ENCODE measurements at regions not wholly inside any gene's neighbourhood (a gene's known extent, or its start where the extent isn't known, plus 50 kb on each side); places are given as distances from the start of the nearest gene placed in this dataset.

GRCh38 chr7:46764100-46764936 lies 817.6 kb downstream of the TNS3 start:
- CTCF ChIA-PET = interaction anchor here (0.5 to 1.2 kb wide), 2 partner anchors 14 to 62 kb away, joined by 3 read pairs; no protein-coding TSS in a partner anchor
- Histone ChIP-seq H3K9me3 (replicated peaks; ENCODE audit: control insufficient read depth, insufficient read depth, low read length) (peaks cover 1% of the 10 kb centered on the region; the same call in 1 of the 3 replicates), H3K9ac (ENCODE audit: control insufficient read depth, insufficient read depth, low read length) (no peak overlapping the region), H3K79me2 (ENCODE audit: control insufficient read depth, insufficient read depth, low read length) (no peaks in the 10 kb centered on the region), H3K4me2 (ENCODE audit: control insufficient read depth, insufficient read depth) (no peak overlapping the region), H3K27ac (ENCODE audit: control insufficient read depth, insufficient read depth) (no peak overlapping the region), H3K4me3 (no peak overlapping the region), H3K36me3 (ENCODE audit: control insufficient read depth in 2 of 2, insufficient read depth in 2 of 2, low read length in 1 of 2) (no peaks in the 10 kb centered on the region), H3K4me1 (ENCODE audit: control insufficient read depth, insufficient read depth, low read length) (no peaks in the 10 kb centered on the region), H3K27me3 (replicated peaks in 1 of 2; ENCODE audit: control insufficient read depth in 2 of 2, insufficient read depth in 2 of 2, low read length in 1 of 2) (no peaks in the 10 kb centered on the region), H4K20me1 (ENCODE audit: control insufficient read depth, insufficient read depth) (no peaks in the 10 kb centered on the region), H2AFZ (ENCODE audit: control insufficient read depth, low read depth, low read length) (no peak overlapping the region)
- no TSS peak for BruUV-seq (replicated peaks)
- SMC1A ChIA-PET (ENCODE audit: uncharacterized antibody, unreplicated experiment) = no interaction called here
- RAD21 ChIA-PET (ENCODE audit: unreplicated experiment) = no interaction called here
- FAIRE-seq = no peak
- intact Hi-C loops (cut with micrococcal nuclease; ENCODE audit: unreplicated experiment) = no loop called here
- ATAC-seq = peak; percentile 85
- POLR2A ChIA-PET = no interaction called here
- TF ChIP-seq NFYB (IDR thresholded peaks at IDR 0.05; ENCODE audit: insufficient read depth, low read depth, low read length) (0 out of 2 replicates have a peak, but pooled peaks have one; percentile 6), ZBED1 (IDR thresholded peaks at IDR 0.05; ENCODE audit: borderline replicate concordance) (no peak), CBX3 (IDR thresholded peaks at IDR 0.05; ENCODE audit: borderline replicate concordance, low read depth) (no peak)
- TF ChIP-seq, protein P1, sequence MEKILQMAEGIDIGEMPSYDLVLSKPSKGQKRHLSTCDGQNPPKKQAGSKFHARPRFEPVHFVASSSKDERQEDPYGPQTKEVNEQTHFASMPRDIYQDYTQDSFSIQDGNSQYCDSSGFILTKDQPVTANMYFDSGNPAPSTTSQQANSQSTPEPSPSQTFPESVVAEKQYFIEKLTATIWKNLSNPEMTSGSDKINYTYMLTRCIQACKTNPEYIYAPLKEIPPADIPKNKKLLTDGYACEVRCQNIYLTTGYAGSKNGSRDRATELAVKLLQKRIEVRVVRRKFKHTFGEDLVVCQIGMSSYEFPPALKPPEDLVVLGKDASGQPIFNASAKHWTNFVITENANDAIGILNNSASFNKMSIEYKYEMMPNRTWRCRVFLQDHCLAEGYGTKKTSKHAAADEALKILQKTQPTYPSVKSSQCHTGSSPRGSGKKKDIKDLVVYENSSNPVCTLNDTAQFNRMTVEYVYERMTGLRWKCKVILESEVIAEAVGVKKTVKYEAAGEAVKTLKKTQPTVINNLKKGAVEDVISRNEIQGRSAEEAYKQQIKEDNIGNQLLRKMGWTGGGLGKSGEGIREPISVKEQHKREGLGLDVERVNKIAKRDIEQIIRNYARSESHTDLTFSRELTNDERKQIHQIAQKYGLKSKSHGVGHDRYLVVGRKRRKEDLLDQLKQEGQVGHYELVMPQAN (conservative IDR thresholded peaks at IDR 0.05) = no peak
- 40% methylated on average over 3 of the region's 3 CpGs for WGBS (ENCODE audit: insufficient coverage, insufficient replicate concordance, low lambda C conversion rate, missing lambda C conversion rate)
- in situ Hi-C loops (cut with MboI) = no loop called here
- peak; percentile 5 for DNase-seq (ENCODE audit: low read depth, low spot score)
